Inferior parietal cortex (tissue), 1 donor: ENCODE measurements at regions not wholly inside any gene's neighbourhood (a gene's known extent, or its start where the extent isn't known, plus 50 kb on each side); places are given as distances from the start of the nearest gene placed in this dataset.

Source experiments
- DNase-seq: peaks from one replicate; pipeline ENCODE4 v3.0.0-alpha.2; 2016; ENCODE audit errors: extremely low spot score

DNA sequence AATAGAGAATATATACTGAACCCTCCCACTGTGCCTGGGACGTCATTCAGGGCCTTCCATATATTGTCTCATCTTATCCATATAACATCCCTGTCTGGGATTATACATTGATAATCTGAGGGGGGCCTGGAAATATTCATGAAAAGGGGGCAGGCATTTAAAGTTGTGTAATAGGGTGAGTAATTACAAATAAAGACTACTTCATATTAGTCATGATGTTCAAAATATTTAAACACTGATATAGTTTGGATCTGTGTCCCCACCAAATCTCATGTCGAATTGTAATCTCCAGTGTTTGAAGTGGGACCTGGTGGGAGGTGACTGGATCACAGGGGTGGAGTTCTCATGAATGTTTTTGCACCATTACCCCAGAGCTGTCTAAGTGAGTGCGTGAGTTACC lies 97.8 kb downstream of the AQP9 start:
- no peak for DNase-seq

DNA sequence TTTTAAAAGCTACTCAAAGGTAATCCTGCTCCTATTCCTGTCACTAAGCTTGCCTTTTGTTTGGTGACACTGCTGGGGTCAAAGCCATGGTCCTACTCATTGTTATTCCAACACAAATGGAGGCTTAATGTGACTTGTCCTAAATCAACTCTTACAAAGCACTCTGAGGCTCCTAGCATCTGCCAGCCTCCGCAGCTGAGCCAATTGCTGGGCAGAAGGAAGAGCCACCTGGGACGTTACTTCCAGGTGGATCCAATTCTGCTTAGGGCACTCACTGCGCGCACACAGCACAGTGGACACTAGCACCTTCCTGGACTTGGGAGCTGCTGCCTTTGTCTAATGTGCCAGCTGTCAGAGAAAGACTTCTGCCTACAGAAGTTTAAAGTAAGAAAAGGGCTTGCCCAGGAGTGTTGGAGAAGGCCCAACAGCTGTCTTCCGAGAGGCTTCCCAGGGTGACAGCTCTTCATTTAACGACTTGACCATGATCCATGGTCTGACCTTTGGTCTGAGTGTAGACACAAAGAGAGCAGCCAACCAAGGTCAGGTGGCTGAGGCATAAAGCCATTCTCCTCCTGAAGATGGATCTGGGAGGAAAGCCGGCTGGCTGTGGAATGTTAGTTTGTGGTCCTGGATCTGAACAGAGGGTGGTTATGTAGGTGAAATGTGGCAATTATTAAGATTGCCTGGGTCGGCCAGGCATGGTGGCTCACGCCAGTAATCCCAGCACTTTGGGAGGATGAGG lies 102.2 kb downstream of the AQP9 start:
- no peak for DNase-seq

DNA sequence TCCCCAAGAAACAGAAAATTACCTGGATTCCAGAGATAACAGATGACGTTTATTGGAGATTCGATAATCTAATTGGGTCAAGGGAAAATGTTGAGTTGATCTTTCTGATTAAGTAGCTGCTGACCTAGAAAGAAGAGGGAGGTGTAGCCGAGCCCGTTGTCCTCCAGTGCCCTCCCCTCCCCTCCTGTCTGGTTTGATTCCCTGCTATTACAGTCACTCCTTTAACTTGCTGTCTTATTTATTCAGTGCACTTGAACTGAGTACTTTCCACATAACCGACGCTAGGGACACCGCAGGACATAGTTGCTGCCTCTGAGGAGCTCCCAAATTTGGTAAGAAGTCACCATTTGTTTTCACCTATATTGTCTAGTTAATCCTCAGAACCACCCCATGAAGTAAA lies 103.7 kb downstream of the AQP9 start:
- DNase-seq: no peak

DNA sequence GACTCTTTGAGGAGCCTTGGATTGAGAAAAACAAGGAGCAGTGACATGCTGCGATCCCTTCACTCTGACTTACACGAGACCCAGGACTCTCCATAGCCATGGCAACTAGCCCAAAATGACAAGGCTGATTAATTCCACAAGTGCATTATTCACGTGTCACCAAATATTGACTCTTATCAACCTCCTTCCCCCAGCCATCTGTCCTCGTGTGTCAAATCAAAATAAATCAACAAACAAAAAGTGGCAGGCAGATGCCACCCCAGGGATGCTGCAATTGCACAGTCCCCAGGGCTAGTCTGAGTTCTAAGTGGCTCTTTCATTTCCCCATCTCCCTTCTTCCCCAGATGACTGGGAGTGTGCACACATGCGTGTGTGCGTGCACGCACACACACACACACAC lies 104.9 kb downstream of the AQP9 start:
- no peak for DNase-seq

GRCh38 chr15:58244536-58244935 lies 106.4 kb downstream of the AQP9 start:
- no peak for DNase-seq

- DNase-seq: no peak
Observed at GRCh38 chr15:58246041-58246440, 107.9 kb downstream of the AQP9 start.

GRCh38 chr15:58247855-58248842 lies 110.0 kb downstream of the AQP9 start:
- DNase-seq: no peak

DNA sequence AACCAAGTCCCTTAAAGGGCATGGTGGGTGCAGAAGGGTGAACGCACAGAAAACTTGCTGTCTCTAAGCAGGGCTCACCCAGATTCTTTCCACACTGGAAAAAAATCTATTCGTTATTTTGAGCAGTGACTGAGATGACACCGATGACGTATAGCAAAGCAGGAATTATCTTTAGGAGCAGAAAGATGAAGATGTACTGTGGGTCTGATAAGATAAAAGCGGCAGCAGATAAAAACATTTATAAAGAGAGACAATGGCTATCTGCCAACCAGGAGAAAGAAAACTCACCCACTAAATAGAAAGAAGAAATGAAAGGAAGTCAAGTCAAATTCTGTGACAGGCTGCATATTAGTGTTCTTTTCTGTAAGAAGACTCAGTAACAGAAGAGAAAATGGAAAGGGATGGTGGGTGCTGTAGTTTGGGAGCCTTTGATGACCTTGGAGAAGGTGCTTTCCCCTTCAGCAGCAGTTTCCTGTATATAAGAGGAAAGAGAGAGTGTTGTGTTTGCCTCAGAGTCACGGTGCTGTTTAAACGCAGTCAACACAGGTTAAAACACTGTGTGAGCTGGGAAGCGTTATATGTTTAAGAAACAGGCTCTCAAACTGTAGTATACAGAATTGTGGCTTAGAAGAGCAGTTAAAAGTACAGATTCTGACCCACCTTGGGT lies 111.6 kb downstream of the AQP9 start:
- no peak for DNase-seq

GRCh38 chr15:58252586-58253323 lies 114.6 kb downstream of the AQP9 start:
- no peak for DNase-seq

DNA sequence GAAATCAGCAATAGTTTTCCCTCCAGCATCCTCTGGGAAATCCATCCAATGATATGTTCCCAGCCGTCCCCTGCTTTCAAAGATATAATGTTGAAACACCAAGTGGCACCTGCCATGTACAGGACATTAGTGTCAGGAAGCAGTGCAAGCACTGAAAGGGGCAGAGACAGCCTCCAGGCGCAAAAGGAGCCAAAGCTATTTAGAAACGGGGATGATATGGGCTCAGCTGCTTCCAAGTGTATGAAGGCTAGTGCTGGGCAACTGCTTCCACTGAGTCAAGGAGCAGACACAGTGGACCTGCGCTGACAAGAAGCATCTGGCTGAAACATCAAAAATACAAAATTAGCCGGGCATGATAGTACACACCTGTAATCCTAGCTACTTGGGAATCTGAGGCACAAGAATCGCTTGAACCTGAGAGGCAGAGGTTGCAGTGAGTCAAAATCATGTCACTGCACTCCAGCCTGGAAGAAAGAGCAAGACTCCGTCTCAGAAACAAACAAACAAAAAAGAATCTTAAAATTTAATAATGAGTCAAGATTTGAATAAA lies 119.7 kb downstream of the AQP9 start:
- no peak for DNase-seq

DNA sequence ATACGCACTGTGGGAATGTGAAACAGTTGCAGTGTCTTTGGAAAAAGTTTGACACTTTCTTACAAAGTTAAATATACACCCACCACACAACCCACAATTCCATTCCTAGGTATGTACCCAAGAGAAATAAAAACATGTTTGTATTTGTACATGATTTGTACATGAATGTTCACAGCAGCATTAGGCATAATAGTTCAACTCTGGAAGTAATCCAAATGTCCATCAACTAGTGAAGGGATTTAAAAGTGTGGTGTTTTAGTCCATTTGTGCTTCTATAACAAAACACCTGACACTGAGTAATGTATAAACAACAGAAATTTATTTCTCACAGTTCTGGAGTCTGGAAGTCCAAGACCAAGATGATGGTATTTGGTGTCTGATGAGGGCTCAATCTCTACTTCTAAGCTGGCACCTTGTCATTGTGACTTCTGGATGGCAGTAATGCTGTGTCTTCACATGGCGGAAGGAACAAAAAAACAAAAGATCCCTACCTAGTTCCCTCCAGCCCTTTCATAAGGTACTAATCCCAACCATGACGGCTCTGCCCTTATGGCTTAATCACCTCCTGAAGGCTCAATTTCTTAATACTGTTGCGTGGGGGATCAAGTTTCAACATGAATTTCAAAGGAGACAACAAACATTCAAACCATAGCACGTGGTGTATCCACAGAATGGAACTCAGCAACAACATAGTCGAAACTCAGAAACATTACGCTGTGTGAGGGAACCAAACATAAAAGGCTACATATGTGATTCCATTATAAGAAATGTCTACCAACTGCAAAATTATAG lies 120.5 kb downstream of the AQP9 start:
- DNase-seq: no peak

GRCh38 chr15:58260205-58260724 lies 122.1 kb downstream of the AQP9 start:
- DNase-seq: no peak

DNA sequence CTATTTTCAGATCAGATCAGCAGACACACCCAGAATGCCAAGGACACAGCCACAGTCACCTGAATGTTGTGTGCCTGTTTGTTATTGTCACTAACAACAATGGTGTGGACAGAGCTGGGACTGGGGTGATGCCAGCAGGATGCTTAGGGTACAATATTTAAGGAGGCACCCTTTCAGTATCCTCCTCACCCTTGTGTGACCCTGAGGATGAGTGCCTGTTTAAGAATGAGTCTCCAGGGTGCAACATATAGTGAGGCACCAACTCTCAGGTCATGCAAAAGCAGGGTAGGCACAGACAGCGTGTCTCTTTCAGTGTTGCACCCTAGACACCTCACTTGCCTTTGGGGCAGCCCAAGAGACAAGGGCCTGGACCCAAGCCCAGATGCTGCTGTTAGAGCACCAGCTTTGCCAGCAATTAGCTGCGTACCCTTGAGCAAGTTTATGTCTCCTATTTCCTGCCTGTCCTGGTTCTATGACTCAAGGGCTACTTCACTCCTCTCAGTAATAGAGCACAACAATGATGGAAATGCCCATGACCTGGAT lies 122.6 kb downstream of the AQP9 start:
- DNase-seq: no peak

DNA sequence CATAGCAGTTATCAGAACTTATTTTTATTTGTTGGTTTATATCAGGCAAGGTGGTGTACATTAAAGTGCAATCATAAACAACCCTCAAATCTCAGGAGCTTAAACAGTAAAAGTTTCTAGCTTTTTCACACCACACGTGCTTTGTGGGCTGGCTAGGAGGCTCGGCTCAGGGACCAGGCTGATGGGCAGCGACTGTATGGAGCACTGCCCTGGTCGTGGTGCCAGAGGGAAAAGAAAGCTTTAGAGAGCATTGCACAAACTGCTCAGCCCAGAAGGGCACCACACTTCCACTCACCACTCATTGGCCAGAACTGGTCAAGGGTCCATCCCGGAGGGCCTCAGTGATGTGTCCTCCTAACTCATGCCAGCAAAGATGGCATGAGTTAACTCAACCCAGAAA lies 123.2 kb downstream of the AQP9 start:
- no peak for DNase-seq

GRCh38 chr15:58264053-58264971 lies 126.1 kb downstream of the AQP9 start:
- no peak for DNase-seq

GRCh38 chr15:58267051-58267450 lies 128.9 kb downstream of the AQP9 start:
- no peak for DNase-seq

DNA sequence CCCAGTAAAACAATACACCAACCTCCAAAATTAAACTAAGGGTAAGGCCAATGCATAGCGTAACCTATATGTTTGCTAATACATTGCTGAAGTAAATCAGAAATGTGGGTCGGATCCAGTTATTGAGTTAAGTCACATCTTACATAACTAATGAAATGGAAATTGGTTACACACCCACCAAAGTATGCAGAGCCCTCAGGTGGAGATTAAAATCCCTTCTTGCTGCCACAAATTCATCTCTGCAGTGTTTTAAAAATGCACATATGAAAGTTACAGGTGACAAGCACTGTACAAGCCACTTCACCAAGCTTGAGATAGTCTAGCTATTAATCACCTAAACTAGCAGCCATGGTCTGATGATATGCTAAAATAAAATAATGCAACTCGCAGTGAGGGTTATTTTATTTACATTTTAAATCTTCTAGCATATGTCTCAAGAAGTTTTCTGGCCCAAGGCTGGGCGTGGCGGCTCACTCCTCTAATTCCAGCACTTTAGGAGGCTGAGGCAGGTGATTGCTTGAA lies 130.6 kb downstream of the AQP9 start:
- DNase-seq: no peak
